Caco-2 (cell line): ENCODE measurements at regions not wholly inside any gene's neighbourhood (a gene's known extent, or its start where the extent isn't known, plus 50 kb on each side); places are given as distances from the start of the nearest gene placed in this dataset.

Experiments used
- BruUV-seq: library from RNA; stranded (reverse); fragments of 400-500 nt; replicated peaks from 2 replicates; lab custom pipeline; 2021; lab: Mats Ljungman, UMichigan
- CTCF ChIA-PET: fragments of 300-600 bp; sonication (Branson Sonifier 250); formaldehyde crosslinking; loops from one replicate; lab custom pipeline; 2022; ENCODE audit warnings: antibody characterized with exemption; lab: Charles Lee
- POLR2A ChIA-PET: fragments of 300-600 bp; sonication (Branson Sonifier 250); formaldehyde crosslinking; loops from one replicate; lab custom pipeline; 2022; ENCODE audit warnings: antibody characterized with exemption; lab: Charles Lee
- DNase-seq, 2 experiments: peaks; one replicate each; pipeline versions ENCODE4 v3.0.0 to v3.0.0-alpha.2; 2020 to 2022
- H3K27me3 ChIP-seq: replicated peaks from 2 replicates; pipeline ENCODE4 v1.6.0; 2011; ENCODE audit warnings: low read length; ENCODE audit not compliant: control insufficient read depth, insufficient read depth
- H3K36me3 ChIP-seq: 2 replicates; pipeline ENCODE4 v1.5.1; 2011; ENCODE audit warnings: low read length; ENCODE audit not compliant: control insufficient read depth, insufficient read depth
- H3K4me1 ChIP-seq: fragments of 250-450 bp; sonication (Bioruptor Pico); 2 replicates; pipeline ENCODE4 v1.5.1; 2020; ENCODE audit warnings: mild to moderate bottlenecking
- H3K4me3 ChIP-seq: 2 replicates; pipeline ENCODE4 v1.5.1; 2011; ENCODE audit warnings: low read depth, mild to moderate bottlenecking, control low read depth, low read length
- H3K9me3 ChIP-seq: fragments of 250-450 bp; sonication (Bioruptor Pico); 2 replicates; pipeline ENCODE4 v1.5.1; 2020; ENCODE audit warnings: mild to moderate bottlenecking, moderate library complexity
- H3K27ac Mint-ChIP-seq: one replicate; pipeline ENCODE4 v1.8.0; 2022; ENCODE audit warnings: mixed read lengths; ENCODE audit not compliant: unreplicated experiment
- H3K27me3 Mint-ChIP-seq: one replicate; pipeline ENCODE4 v1.8.0; 2022; ENCODE audit warnings: mixed read lengths; ENCODE audit not compliant: insufficient read depth, unreplicated experiment
- H3K36me3 Mint-ChIP-seq: one replicate; pipeline ENCODE4 v1.8.0; 2022; ENCODE audit warnings: mild to moderate bottlenecking, mixed read lengths; ENCODE audit not compliant: insufficient read depth, unreplicated experiment
- H3K4me1 Mint-ChIP-seq: one replicate; pipeline ENCODE4 v1.8.0; 2022; ENCODE audit warnings: low read depth, mixed read lengths; ENCODE audit not compliant: unreplicated experiment
- H3K4me3 Mint-ChIP-seq: one replicate; pipeline ENCODE4 v1.8.0; 2022; ENCODE audit warnings: mild to moderate bottlenecking, moderate library complexity, mixed read lengths; ENCODE audit not compliant: unreplicated experiment
- H3K9me3 Mint-ChIP-seq: one replicate; pipeline ENCODE4 v1.8.0; 2022; ENCODE audit warnings: mixed read lengths; ENCODE audit not compliant: unreplicated experiment
- intact Hi-C: fragments of 100-400 bp; cut with micrococcal nuclease; formaldehyde crosslinking; loops from one replicate; pipeline ENCODE4 v1.10.0; 2022; ENCODE audit not compliant: unreplicated experiment
- TF ChIP-seq, protein P1 (sequence below), 2 experiments: fragments of 200-600 bp in 1 of 2; IDR thresholded peaks; 1 replicate in 1 of 2; 2 replicates in 1 of 2; pipeline versions ENCODE4 v1.5.1 to v1.8.0; 2011 to 2022; ENCODE audit warnings: antibody characterized with exemption in 1 of 2, control low read depth in 1 of 2, inconsistent platforms in 1 of 2, low read depth in 1 of 2, low read length in 1 of 2, mild to moderate bottlenecking in 1 of 2, moderate library complexity in 1 of 2; ENCODE audit not compliant: insufficient read depth in 1 of 2, severe bottlenecking in 1 of 2, unreplicated experiment in 1 of 2

DNA sequence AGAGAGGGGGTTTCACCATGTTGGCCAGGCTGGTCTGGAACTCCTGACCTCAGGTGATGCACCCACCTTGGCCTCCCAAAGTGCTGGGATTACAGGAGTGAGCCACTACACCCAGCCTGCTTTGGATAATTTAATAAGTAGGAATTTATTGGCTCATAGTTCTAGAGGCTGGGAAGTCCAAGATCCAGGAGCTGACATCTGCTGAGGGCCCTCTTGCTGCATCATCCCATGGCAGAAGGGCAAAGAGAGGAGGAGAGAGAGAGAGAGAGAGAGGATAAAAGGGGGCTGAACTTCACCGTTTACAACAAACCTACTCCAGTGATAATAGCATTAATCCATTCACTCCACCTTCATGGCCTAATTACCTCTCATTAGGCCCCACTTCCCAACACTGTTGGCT is 62.0 kb upstream of the HES1 start:
- TF ChIP-seq, protein P1, sequence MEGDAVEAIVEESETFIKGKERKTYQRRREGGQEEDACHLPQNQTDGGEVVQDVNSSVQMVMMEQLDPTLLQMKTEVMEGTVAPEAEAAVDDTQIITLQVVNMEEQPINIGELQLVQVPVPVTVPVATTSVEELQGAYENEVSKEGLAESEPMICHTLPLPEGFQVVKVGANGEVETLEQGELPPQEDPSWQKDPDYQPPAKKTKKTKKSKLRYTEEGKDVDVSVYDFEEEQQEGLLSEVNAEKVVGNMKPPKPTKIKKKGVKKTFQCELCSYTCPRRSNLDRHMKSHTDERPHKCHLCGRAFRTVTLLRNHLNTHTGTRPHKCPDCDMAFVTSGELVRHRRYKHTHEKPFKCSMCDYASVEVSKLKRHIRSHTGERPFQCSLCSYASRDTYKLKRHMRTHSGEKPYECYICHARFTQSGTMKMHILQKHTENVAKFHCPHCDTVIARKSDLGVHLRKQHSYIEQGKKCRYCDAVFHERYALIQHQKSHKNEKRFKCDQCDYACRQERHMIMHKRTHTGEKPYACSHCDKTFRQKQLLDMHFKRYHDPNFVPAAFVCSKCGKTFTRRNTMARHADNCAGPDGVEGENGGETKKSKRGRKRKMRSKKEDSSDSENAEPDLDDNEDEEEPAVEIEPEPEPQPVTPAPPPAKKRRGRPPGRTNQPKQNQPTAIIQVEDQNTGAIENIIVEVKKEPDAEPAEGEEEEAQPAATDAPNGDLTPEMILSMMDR (IDR thresholded peaks at IDR 0.05; ENCODE audit: insufficient read depth in 1 of 2, low read depth in 1 of 2, low read length in 1 of 2, severe bottlenecking in 1 of 2, unreplicated experiment in 1 of 2), result no peak
- intact Hi-C loops, result loop anchor here (5.0 kb wide), 2 partner anchors 232 to 292 kb away; no protein-coding TSS in a partner anchor

DNA sequence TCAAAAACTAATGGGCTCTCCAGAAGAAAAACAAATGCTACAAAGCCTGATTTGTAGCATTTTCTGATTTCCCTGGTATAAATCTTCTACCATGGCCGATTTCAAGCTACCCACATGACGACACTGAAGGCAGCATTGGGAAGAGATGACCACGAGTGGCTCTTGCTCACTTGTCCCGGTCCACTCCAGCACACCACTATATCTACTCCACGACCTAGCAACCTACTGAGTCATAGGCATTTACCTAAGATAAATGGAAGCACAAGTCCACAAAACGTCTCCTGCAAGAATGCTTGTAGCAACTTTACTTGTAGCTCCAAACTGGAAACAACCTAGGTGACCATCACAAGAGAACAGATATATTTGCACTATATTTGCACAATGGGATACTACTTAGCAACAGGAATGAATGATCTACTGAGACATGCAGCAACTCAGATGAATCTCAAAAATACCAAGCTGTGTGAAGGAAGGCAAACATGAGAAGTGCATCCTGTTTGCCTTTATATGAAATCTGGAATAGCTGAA is 60.8 kb upstream of the HES1 start:
- TF ChIP-seq, protein P1 (IDR thresholded peaks at IDR 0.05; ENCODE audit: insufficient read depth in 1 of 2, low read depth in 1 of 2, low read length in 1 of 2, severe bottlenecking in 1 of 2, unreplicated experiment in 1 of 2), result no peak
- peaks cover 30% of the 10 kb centered on the region for H3K4me1 Mint-ChIP-seq
- no peaks in the 10 kb centered on the region for H3K27me3 Mint-ChIP-seq
- no peaks in the 10 kb centered on the region for H3K9me3 Mint-ChIP-seq
- BruUV-seq, result no TSS peak
- peaks cover 41% of the 10 kb centered on the region for H3K4me1 ChIP-seq
- H3K4me3 Mint-ChIP-seq, result no peak overlapping the region
- intact Hi-C loops, result no loop called here
- H3K36me3 Mint-ChIP-seq, result no peaks in the 10 kb centered on the region
- no peaks in the 10 kb centered on the region for H3K27me3 ChIP-seq
- POLR2A ChIA-PET, result no interaction called here
- DNase-seq, result no peak
- no peaks in the 10 kb centered on the region for H3K36me3 ChIP-seq
- CTCF ChIA-PET, result interaction anchor here (1.1 kb wide), 1 partner anchor 56 kb away, joined by 6 read pairs; no protein-coding TSS in a partner anchor
- peak overlapping the region; percentile 67 for H3K27ac Mint-ChIP-seq
- H3K9me3 ChIP-seq, result no peaks in the 10 kb centered on the region
- no peak overlapping the region for H3K4me3 ChIP-seq

More for the DNA sequence above, 62.0 kb upstream of the HES1 start:
- no peak for DNase-seq
- Histone ChIP-seq H3K4me3 (no peak overlapping the region), H3K4me1 (peaks cover 51% of the 10 kb centered on the region), H3K9me3 (no peaks in the 10 kb centered on the region), H3K36me3 (no peaks in the 10 kb centered on the region), H3K27me3 (no peaks in the 10 kb centered on the region)
- BruUV-seq, result no TSS peak
- H3K4me3 Mint-ChIP-seq, result no peak overlapping the region
- POLR2A ChIA-PET, result no interaction called here
- CTCF ChIA-PET, result no interaction called here
- no peaks in the 10 kb centered on the region for H3K27me3 Mint-ChIP-seq
- peaks cover 43% of the 10 kb centered on the region for H3K4me1 Mint-ChIP-seq
- no peaks in the 10 kb centered on the region for H3K36me3 Mint-ChIP-seq
- H3K27ac Mint-ChIP-seq, result no peak overlapping the region
- H3K9me3 Mint-ChIP-seq, result no peaks in the 10 kb centered on the region

DNA sequence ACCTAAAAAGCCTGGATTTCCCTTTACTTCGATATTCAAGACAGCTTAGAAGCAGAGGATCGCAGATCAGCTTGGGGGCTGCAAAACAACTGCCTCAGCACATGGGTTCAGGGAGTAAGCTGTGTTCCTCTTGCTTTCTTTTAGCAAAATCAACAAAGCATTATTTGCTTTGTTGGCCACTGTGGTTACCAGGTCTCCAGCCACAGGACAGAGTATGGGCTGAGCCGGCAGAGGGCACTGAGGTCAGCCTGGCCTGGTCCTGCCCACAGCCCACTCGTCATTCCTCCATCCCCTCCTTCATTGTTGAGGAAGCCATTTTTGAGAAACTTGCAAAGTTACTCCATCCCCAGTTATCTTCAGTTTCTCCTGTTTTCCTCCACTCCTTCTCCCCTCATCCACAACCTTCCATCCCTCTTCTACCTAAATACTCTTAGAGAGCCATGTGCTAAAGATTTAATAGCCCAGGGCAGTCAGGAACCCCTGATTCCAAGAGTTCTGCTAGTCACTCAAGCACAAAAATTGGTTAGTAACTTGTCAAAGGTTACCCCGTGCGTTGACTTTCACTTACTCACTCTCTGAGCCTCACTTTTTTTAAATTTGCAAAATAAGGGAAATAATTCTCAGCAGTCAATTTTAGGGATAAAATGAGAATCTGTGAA is 60.0 kb upstream of the HES1 start:
- no peak overlapping the region for H3K4me3 Mint-ChIP-seq
- intact Hi-C loops, result no loop called here

More for the DNA sequence above, 60.0 kb upstream of the HES1 start:
- no TSS peak for BruUV-seq
- no peak overlapping the region for H3K27ac Mint-ChIP-seq
- POLR2A ChIA-PET, result no interaction called here
- peaks cover 36% of the 10 kb centered on the region for H3K4me1 ChIP-seq
- H3K4me1 Mint-ChIP-seq, result peaks cover 30% of the 10 kb centered on the region
- TF ChIP-seq, protein P1 (IDR thresholded peaks at IDR 0.05; ENCODE audit: insufficient read depth in 1 of 2, low read depth in 1 of 2, low read length in 1 of 2, severe bottlenecking in 1 of 2, unreplicated experiment in 1 of 2), result peak in 1 of 2 experiments; percentile 19
- H3K9me3 Mint-ChIP-seq, result no peaks in the 10 kb centered on the region
- CTCF ChIA-PET, result interaction anchor here (1.1 kb wide), 1 partner anchor 55 kb away, joined by 6 read pairs; no protein-coding TSS in a partner anchor
- H3K36me3 Mint-ChIP-seq, result no peaks in the 10 kb centered on the region
- H3K27me3 ChIP-seq, result no peaks in the 10 kb centered on the region
- no peaks in the 10 kb centered on the region for H3K36me3 ChIP-seq
- H3K27me3 Mint-ChIP-seq, result no peaks in the 10 kb centered on the region
- H3K9me3 ChIP-seq, result no peaks in the 10 kb centered on the region
- H3K4me3 ChIP-seq, result no peak overlapping the region
- DNase-seq, result no peak
